GM12878 (cell line): ENCODE measurements at regions not wholly inside any gene's neighbourhood (a gene's known extent, or its start where the extent isn't known, plus 50 kb on each side); places are given as distances from the start of the nearest gene placed in this dataset.

Experiments
- ATAC-seq: fragments of 200-7000 bp; cut with Tn5 transposase; 3 replicates; pipeline ENCODE4 v1.9.1; 2020; ENCODE audit warnings: mild to moderate bottlenecking, moderate library complexity
- BruUV-seq: library from RNA; stranded (reverse); fragments of 400-500 nt; replicated peaks from 2 replicates; lab custom pipeline; 2021; lab: Mats Ljungman, UMichigan
- CTCF ChIA-PET: fragments of 300-600 bp; sonication (Branson Sonifier 250); formaldehyde crosslinking; extraction: SDS; loops from one replicate; lab custom pipeline; 2021; ENCODE audit warnings: inconsistent platforms; lab: Yijun Ruan, JAX
- POLR2A ChIA-PET: fragments of 350-600 bp; formaldehyde crosslinking; extraction: SDS; loops from one replicate; lab custom pipeline; 2021; ENCODE audit warnings: inconsistent platforms; lab: Charles Lee
- RAD21 ChIA-PET: fragments of 300-600 bp; sonication (Branson Sonifier 250); formaldehyde crosslinking; loops from one replicate; lab custom pipeline; 2023; ENCODE audit warnings: antibody characterized with exemption; ENCODE audit not compliant: unreplicated experiment; lab: Charles Lee
- SMC1A ChIA-PET: fragments of 300-600 bp; sonication (Branson Sonifier 250); formaldehyde crosslinking; loops from one replicate; lab custom pipeline; 2023; ENCODE audit not compliant: unreplicated experiment, uncharacterized antibody; lab: Charles Lee
- DNase-seq: peaks from one replicate; pipeline ENCODE4 v3.0.0-alpha.2; 2011; ENCODE audit warnings: low read depth, low spot score
- FAIRE-seq: peaks from 3 replicates; lab custom pipeline; 2011; peaks lifted over from hg19 to GRCh38; lab: Jason Lieb, UNC
- H2AFZ ChIP-seq: 2 replicates; pipeline ENCODE4 v1.6.0; 2011; ENCODE audit warnings: low read depth, low read length, control low read depth; ENCODE audit not compliant: control insufficient read depth
- H3K27ac ChIP-seq: 2 replicates; pipeline ENCODE4 v1.5.1; 2011; ENCODE audit warnings: control low read depth; ENCODE audit not compliant: control insufficient read depth, insufficient read depth
- H3K27me3 ChIP-seq, 2 experiments: replicated peaks in 1 of 2; 2 replicates each; pipeline versions ENCODE4 v1.6.0 to v1.6.1; 2011; ENCODE audit warnings: low read length in 1 of 2; ENCODE audit not compliant: control insufficient read depth in 2 of 2, insufficient read depth in 2 of 2
- H3K36me3 ChIP-seq, 2 experiments: 2 replicates each; pipeline ENCODE4 v1.5.1; 2011; ENCODE audit warnings: low read length in 1 of 2; ENCODE audit not compliant: control insufficient read depth in 2 of 2, insufficient read depth in 2 of 2
- H3K4me1 ChIP-seq: 2 replicates; pipeline ENCODE4 v1.6.1; 2011; ENCODE audit warnings: mild to moderate bottlenecking, low read length, moderate library complexity, mixed read lengths; ENCODE audit not compliant: control insufficient read depth, insufficient read depth
- H3K4me2 ChIP-seq: 2 replicates; pipeline ENCODE4 v1.6.0; 2011; ENCODE audit warnings: control low read depth; ENCODE audit not compliant: control insufficient read depth, insufficient read depth
- H3K4me3 ChIP-seq: fragments of 200-600 bp; sonication (generic); 2 replicates; pipeline ENCODE4 v1.5.1; 2016
- H3K79me2 ChIP-seq: 2 replicates; pipeline ENCODE4 v1.6.0; 2011; ENCODE audit warnings: low read length; ENCODE audit not compliant: control insufficient read depth, insufficient read depth
- H3K9ac ChIP-seq: 2 replicates; pipeline ENCODE4 v1.8.0; 2011; ENCODE audit warnings: low read length, control low read depth, mixed read lengths; ENCODE audit not compliant: control insufficient read depth, insufficient read depth
- H3K9me3 ChIP-seq: replicated peaks from 3 replicates; pipeline ENCODE4 v1.5.1; 2011; ENCODE audit warnings: mild to moderate bottlenecking, low read length; ENCODE audit not compliant: control insufficient read depth, insufficient read depth
- H4K20me1 ChIP-seq: 2 replicates; pipeline ENCODE4 v1.6.0; 2011; ENCODE audit not compliant: control insufficient read depth, insufficient read depth
- ATF7 ChIP-seq: fragments of 450-650 bp; IDR thresholded peaks from 2 replicates; pipeline ENCODE4 v1.6.1; 2016; ENCODE audit warnings: low read depth, mild to moderate bottlenecking
- CHD2 ChIP-seq: IDR thresholded peaks from 2 replicates; pipeline ENCODE4 v1.6.1; 2011; ENCODE audit warnings: low read depth, low read length, improper control_type of control experiment, borderline replicate concordance
- EP300 ChIP-seq, 2 experiments: fragments of 150-350 bp in 1 of 2; IDR thresholded peaks; 2 replicates each; pipeline ENCODE4 v1.6.1; 2011 to 2012; ENCODE audit warnings: low read depth in 2 of 2, low read length in 2 of 2, borderline replicate concordance in 1 of 2, improper control_type of control experiment in 1 of 2, inconsistent platforms in 1 of 2; ENCODE audit not compliant: control insufficient read depth in 1 of 2
- ESRRA ChIP-seq: IDR thresholded peaks from 2 replicates; pipeline ENCODE4 v1.6.1; 2012; ENCODE audit warnings: mild to moderate bottlenecking, low read length, improper control_type of control experiment
- FOS ChIP-seq: IDR thresholded peaks from 3 replicates; pipeline ENCODE4 v1.6.1; 2011; ENCODE audit warnings: borderline replicate concordance; ENCODE audit not compliant: insufficient read length; ENCODE audit errors: extremely low read depth
- HCFC1 ChIP-seq: fragments of 150-350 bp; IDR thresholded peaks from 2 replicates; pipeline ENCODE4 v1.6.1; 2014; ENCODE audit warnings: low read length
- HDAC6 ChIP-seq: fragments of 200-600 bp; sonication (generic); IDR thresholded peaks from one replicate; pipeline ENCODE4 v1.8.0; 2017; ENCODE audit warnings: antibody characterized with exemption; ENCODE audit not compliant: unreplicated experiment
- IRF3 ChIP-seq: fragments of 450-650 bp; IDR thresholded peaks from 2 replicates; pipeline ENCODE4 v1.6.1; 2014; ENCODE audit warnings: mild to moderate bottlenecking
- JUND ChIP-seq: IDR thresholded peaks from 2 replicates; pipeline ENCODE4 v1.6.1; 2012; ENCODE audit warnings: low read depth, mild to moderate bottlenecking, low read length, improper control_type of control experiment, moderate library complexity
- NRF1 ChIP-seq: conservative IDR thresholded peaks from 2 replicates; pipeline ENCODE4 v1.6.1; 2011; ENCODE audit warnings: mild to moderate bottlenecking, low read depth, low read length, improper control_type of control experiment
- PAX8 ChIP-seq: fragments of 450-650 bp; IDR thresholded peaks from 2 replicates; pipeline ENCODE4 v1.6.1; 2017; ENCODE audit warnings: mild to moderate bottlenecking, moderate library complexity
- RELB ChIP-seq: fragments of 450-650 bp; IDR thresholded peaks from 2 replicates; pipeline ENCODE4 v1.6.1; 2017; ENCODE audit warnings: low read depth, mild to moderate bottlenecking, moderate library complexity
- TAF1 ChIP-seq: IDR thresholded peaks from 2 replicates; pipeline ENCODE4 v1.6.1; 2011; ENCODE audit warnings: mild to moderate bottlenecking, low read depth, low read length, borderline replicate concordance
- USF2 ChIP-seq: IDR thresholded peaks from 2 replicates; pipeline ENCODE4 v1.6.1; 2011; ENCODE audit warnings: low read depth, low read length, improper control_type of control experiment, borderline replicate concordance
- ZNF592 ChIP-seq: fragments of 450-650 bp; IDR thresholded peaks from 2 replicates; pipeline ENCODE4 v1.6.1; 2017; ENCODE audit warnings: mild to moderate bottlenecking, moderate library complexity
- ZZZ3 ChIP-seq: IDR thresholded peaks from 2 replicates; pipeline ENCODE4 v1.6.1; 2011; ENCODE audit warnings: low read depth; ENCODE audit not compliant: control insufficient read depth, insufficient read length
- WGBS: methylation state at CpG from one replicate; pipeline ENCODE4 v1.1.6; 2016; ENCODE audit warnings: low lambda C conversion rate; ENCODE audit not compliant: insufficient replicate concordance, insufficient coverage; ENCODE audit errors: missing lambda C conversion rate; 5-methylcytosine and 5-hydroxymethylcytosine counted together
- in situ Hi-C: fragments of 300-500 bp; cut with MboI; formaldehyde crosslinking; loops from 9 replicates; pipeline ENCODE4 v1.14.3; 2018; ENCODE audit warnings: mixed read lengths
- intact Hi-C: fragments of 100-400 bp; cut with micrococcal nuclease; formaldehyde crosslinking; loops from one replicate; pipeline ENCODE4 v1.14.2; 2022; ENCODE audit not compliant: unreplicated experiment

- intact Hi-C loops, result no loop called here
- CTCF ChIA-PET, result interaction anchor here (1.1 kb wide), 1 partner anchor 19 kb away, joined by 3 read pairs; no protein-coding TSS in a partner anchor
- H3K4me2 ChIP-seq, result no peak overlapping the region
- BruUV-seq, result no TSS peak
- no peak for ATAC-seq
- no peaks in the 10 kb centered on the region for H3K4me1 ChIP-seq
- H3K79me2 ChIP-seq, result no peaks in the 10 kb centered on the region
- no peak for TF ChIP-seq PAX8
- no peak for TF ChIP-seq HDAC6
- no peak for TF ChIP-seq FOS
- no peak for TF ChIP-seq EP300 (IDR thresholded peaks at IDR 0.05; ENCODE audit: borderline replicate concordance in 1 of 2, control insufficient read depth in 1 of 2, low read depth in 2 of 2, low read length in 2 of 2)
- TF ChIP-seq IRF3, result no peak
- TF ChIP-seq ZNF592, result no peak
- TF ChIP-seq USF2, result no peak
- no peak for TF ChIP-seq ESRRA
- no peak for TF ChIP-seq NRF1
- TF ChIP-seq HCFC1, result no peak
- TF ChIP-seq RELB, result no peak
- TF ChIP-seq JUND, result no peak
- no peak for TF ChIP-seq TAF1
- no peak for TF ChIP-seq ZZZ3
- no peak for TF ChIP-seq CHD2
- TF ChIP-seq ATF7, result no peak
- TF ChIP-seq, all 136 proteins: peak for 0
- no peaks in the 10 kb centered on the region for H3K36me3 ChIP-seq
- H3K9ac ChIP-seq, result no peak overlapping the region
- DNase-seq (no peak), FAIRE-seq (no peak)
- no peaks in the 10 kb centered on the region for H4K20me1 ChIP-seq
- ChIA-PET POLR2A (no interaction called here), RAD21 (no interaction called here), SMC1A (no interaction called here)
- 0% methylated on average over 2 of the region's 2 CpGs for WGBS
- in situ Hi-C loops, result no loop called here
- no peak overlapping the region for H2AFZ ChIP-seq
- H3K9me3 ChIP-seq, result no peaks in the 10 kb centered on the region
- H3K27me3 ChIP-seq, result no peaks in the 10 kb centered on the region
- no peak overlapping the region for H3K27ac ChIP-seq
- H3K4me3 ChIP-seq, result no peak overlapping the region
Measured at GRCh38 chr10:65419629-65420028, 1506.2 kb upstream of the LRRTM3 start.
